ENCODE measurements at regions not wholly inside any gene's neighbourhood (a gene's known extent, or its start where the extent isn't known, plus 50 kb on each side); places are given as distances from the start of the nearest gene placed in this dataset.

GRCh38 chr13:73781384-73781783 is 352.8 kb downstream of the KLF12 start:
- H3K27me3 ChIP-seq (ENCODE audit: insufficient read depth, low read depth, low read length) = no peaks in the 10 kb centered on the region
- no peak overlapping the region for H3K4me3 ChIP-seq (ENCODE audit: low read length)
- H2AFZ ChIP-seq (ENCODE audit: low read depth, low read length) = no peak overlapping the region
- no peaks in the 10 kb centered on the region for H4K20me1 ChIP-seq (ENCODE audit: insufficient read depth)
- H3K27ac ChIP-seq (ENCODE audit: low read length) = no peak overlapping the region
- H3K4me2 ChIP-seq (ENCODE audit: low read length) = no peak overlapping the region
- H3K9ac ChIP-seq (ENCODE audit: low read length) = no peak overlapping the region
- no peaks in the 10 kb centered on the region for H3F3A ChIP-seq (ENCODE audit: insufficient read depth, low read length, poor library complexity, severe bottlenecking)
- H3K79me2 ChIP-seq (replicated peaks; ENCODE audit: insufficient read depth, low read length) = no peaks in the 10 kb centered on the region
- no peak for TF ChIP-seq CTCF (IDR thresholded peaks at IDR 0.05; ENCODE audit: poor library complexity, severe bottlenecking)
- TF ChIP-seq, protein P1, sequence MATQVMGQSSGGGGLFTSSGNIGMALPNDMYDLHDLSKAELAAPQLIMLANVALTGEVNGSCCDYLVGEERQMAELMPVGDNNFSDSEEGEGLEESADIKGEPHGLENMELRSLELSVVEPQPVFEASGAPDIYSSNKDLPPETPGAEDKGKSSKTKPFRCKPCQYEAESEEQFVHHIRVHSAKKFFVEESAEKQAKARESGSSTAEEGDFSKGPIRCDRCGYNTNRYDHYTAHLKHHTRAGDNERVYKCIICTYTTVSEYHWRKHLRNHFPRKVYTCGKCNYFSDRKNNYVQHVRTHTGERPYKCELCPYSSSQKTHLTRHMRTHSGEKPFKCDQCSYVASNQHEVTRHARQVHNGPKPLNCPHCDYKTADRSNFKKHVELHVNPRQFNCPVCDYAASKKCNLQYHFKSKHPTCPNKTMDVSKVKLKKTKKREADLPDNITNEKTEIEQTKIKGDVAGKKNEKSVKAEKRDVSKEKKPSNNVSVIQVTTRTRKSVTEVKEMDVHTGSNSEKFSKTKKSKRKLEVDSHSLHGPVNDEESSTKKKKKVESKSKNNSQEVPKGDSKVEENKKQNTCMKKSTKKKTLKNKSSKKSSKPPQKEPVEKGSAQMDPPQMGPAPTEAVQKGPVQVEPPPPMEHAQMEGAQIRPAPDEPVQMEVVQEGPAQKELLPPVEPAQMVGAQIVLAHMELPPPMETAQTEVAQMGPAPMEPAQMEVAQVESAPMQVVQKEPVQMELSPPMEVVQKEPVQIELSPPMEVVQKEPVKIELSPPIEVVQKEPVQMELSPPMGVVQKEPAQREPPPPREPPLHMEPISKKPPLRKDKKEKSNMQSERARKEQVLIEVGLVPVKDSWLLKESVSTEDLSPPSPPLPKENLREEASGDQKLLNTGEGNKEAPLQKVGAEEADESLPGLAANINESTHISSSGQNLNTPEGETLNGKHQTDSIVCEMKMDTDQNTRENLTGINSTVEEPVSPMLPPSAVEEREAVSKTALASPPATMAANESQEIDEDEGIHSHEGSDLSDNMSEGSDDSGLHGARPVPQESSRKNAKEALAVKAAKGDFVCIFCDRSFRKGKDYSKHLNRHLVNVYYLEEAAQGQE (IDR thresholded peaks at IDR 0.05; ENCODE audit: borderline replicate concordance) = no peak
- TF ChIP-seq EZH2 (IDR thresholded peaks at IDR 0.05; ENCODE audit: borderline replicate concordance, insufficient read depth, low read length, poor library complexity, severe bottlenecking) = no peak
- no peak for TF ChIP-seq POLR2AphosphoS5 (IDR thresholded peaks at IDR 0.05)
- TF ChIP-seq RAD21 (conservative IDR thresholded peaks at IDR 0.05) = no peak
- TF ChIP-seq TAF1 (IDR thresholded peaks at IDR 0.05; ENCODE audit: low read depth) = no peak
- TF ChIP-seq EP300 (conservative IDR thresholded peaks at IDR 0.05; ENCODE audit: poor library complexity, severe bottlenecking) = no peak
- no peaks in the 10 kb centered on the region for H3K9me2 ChIP-seq (ENCODE audit: insufficient read depth, low read length)
- H3K36me3 ChIP-seq (ENCODE audit: insufficient read depth, low read length) = no peaks in the 10 kb centered on the region
- H3K9me3 ChIP-seq (ENCODE audit: low read length) = no peaks in the 10 kb centered on the region

DNA sequence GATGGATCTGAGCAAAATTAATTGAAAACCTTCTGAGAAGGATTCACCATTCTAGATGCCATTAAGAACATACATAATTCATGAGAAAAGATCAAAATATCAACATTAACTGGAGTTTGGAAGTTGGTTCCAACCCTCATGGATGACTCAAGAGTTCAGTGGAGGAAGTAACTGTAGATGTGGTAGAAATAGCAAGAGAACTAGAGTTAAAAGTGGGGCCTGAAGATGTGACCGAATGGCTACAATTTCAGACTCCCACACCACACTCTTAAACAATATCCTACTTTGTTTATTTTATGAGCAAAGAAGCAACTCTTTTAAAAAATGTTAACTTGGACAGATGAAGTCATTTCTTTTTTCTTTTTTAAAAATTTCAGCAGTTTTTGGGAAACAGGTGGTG is 354.3 kb downstream of the KLF12 start:
- Histone ChIP-seq H3K9me2 (ENCODE audit: insufficient read depth, low read length) (no peaks in the 10 kb centered on the region), H3K4me3 (ENCODE audit: low read length) (no peak overlapping the region), H3K4me2 (ENCODE audit: low read length) (no peak overlapping the region), H3F3A (ENCODE audit: insufficient read depth, low read length, poor library complexity, severe bottlenecking) (no peaks in the 10 kb centered on the region), H3K27me3 (ENCODE audit: insufficient read depth, low read depth, low read length) (no peaks in the 10 kb centered on the region), H3K36me3 (ENCODE audit: insufficient read depth, low read length) (no peaks in the 10 kb centered on the region), H3K79me2 (replicated peaks; ENCODE audit: insufficient read depth, low read length) (no peaks in the 10 kb centered on the region), H2AFZ (ENCODE audit: low read depth, low read length) (no peak overlapping the region), H3K9me3 (ENCODE audit: low read length) (no peaks in the 10 kb centered on the region), H3K9ac (ENCODE audit: low read length) (no peak overlapping the region), H3K27ac (ENCODE audit: low read length) (no peak overlapping the region), H4K20me1 (ENCODE audit: insufficient read depth) (no peaks in the 10 kb centered on the region)
- TF ChIP-seq CTCF (IDR thresholded peaks at IDR 0.05; ENCODE audit: poor library complexity, severe bottlenecking) (no peak), EP300 (conservative IDR thresholded peaks at IDR 0.05; ENCODE audit: poor library complexity, severe bottlenecking) (no peak), POLR2AphosphoS5 (IDR thresholded peaks at IDR 0.05) (no peak), SMC3 (conservative IDR thresholded peaks at IDR 0.05; ENCODE audit: poor library complexity) (no peak), TAF1 (IDR thresholded peaks at IDR 0.05; ENCODE audit: low read depth) (no peak), EZH2 (IDR thresholded peaks at IDR 0.05; ENCODE audit: borderline replicate concordance, insufficient read depth, low read length, poor library complexity, severe bottlenecking) (no peak), RAD21 (conservative IDR thresholded peaks at IDR 0.05) (no peak), MXI1 (conservative IDR thresholded peaks at IDR 0.05; ENCODE audit: poor library complexity, severe bottlenecking) (no peak)
- TF ChIP-seq, protein P1 (IDR thresholded peaks at IDR 0.05; ENCODE audit: borderline replicate concordance) = no peak

Data from neural cell (in vitro differentiated cells).